ENCODE measurements at regions not wholly inside any gene's neighbourhood (a gene's known extent, or its start where the extent isn't known, plus 50 kb on each side); places are given as distances from the start of the nearest gene placed in this dataset.
"Not testable (repeated sequence)": the region's sequence is repeated elsewhere in the genome, so short reads cannot be mapped to it uniquely, and the experiment has no call there.

GRCh38 chr11:93032580-93032979, 63.1 kb downstream of the MTNR1B start:
- DNase-seq: no peak

- no peak for DNase-seq
These were observed 63.6 kb downstream of the MTNR1B start for GRCh38 chr11:93033093-93033492.

- no peak for DNase-seq
These were observed 64.7 kb downstream of the MTNR1B start for GRCh38 chr11:93034031-93034722.

GRCh38 chr11:93034723-93035039, 65.2 kb downstream of the MTNR1B start:
- DNase-seq: no peak

- DNase-seq: no peak
These were observed 69.1 kb downstream of the MTNR1B start for GRCh38 chr11:93038521-93038920.

- DNase-seq: no peak
These were observed 70.2 kb downstream of the MTNR1B start for GRCh38 chr11:93039531-93040240.

GRCh38 chr11:93041682-93042081, 72.2 kb downstream of the MTNR1B start:
- DNase-seq: no peak

GRCh38 chr11:93043186-93043585, 73.7 kb downstream of the MTNR1B start:
- DNase-seq: not testable (repeated sequence)

- no peak for DNase-seq
These were observed 80.3 kb downstream of the MTNR1B start for GRCh38 chr11:93049740-93050139.

GRCh38 chr11:93051186-93051585, 81.7 kb downstream of the MTNR1B start:
- DNase-seq: no peak

GRCh38 chr11:93053864-93054263, 84.4 kb downstream of the MTNR1B start:
- DNase-seq: no peak

- DNase-seq: no peak
These were observed 84.8 kb downstream of the MTNR1B start for GRCh38 chr11:93054279-93054678.

- DNase-seq: no peak
These were observed 85.4 kb downstream of the MTNR1B start for GRCh38 chr11:93054881-93055280.

GRCh38 chr11:93059117-93059957, 89.9 kb downstream of the MTNR1B start:
- DNase-seq: no peak

- no peak for DNase-seq
These were observed 93.6 kb downstream of the MTNR1B start for GRCh38 chr11:93063086-93063485.

GRCh38 chr11:93065074-93065674, 95.7 kb downstream of the MTNR1B start:
- not testable (repeated sequence) for DNase-seq

GRCh38 chr11:93067881-93068390, 98.5 kb downstream of the MTNR1B start:
- no peak for DNase-seq

GRCh38 chr11:93072229-93072914, 102.9 kb downstream of the MTNR1B start:
- DNase-seq: no peak

GRCh38 chr11:93073026-93073425, 103.6 kb downstream of the MTNR1B start:
- no peak for DNase-seq

GRCh38 chr11:93073508-93074280, 104.2 kb downstream of the MTNR1B start:
- no peak for DNase-seq

GRCh38 chr11:93074352-93074751, 104.9 kb downstream of the MTNR1B start:
- no peak for DNase-seq

- DNase-seq: no peak
These were observed 106.3 kb downstream of the MTNR1B start for GRCh38 chr11:93075782-93076181.

All from RPMI8226 (cell line).